Lung (tissue), 11 donors: ENCODE measurements at regions not wholly inside any gene's neighbourhood (a gene's known extent, or its start where the extent isn't known, plus 50 kb on each side); places are given as distances from the start of the nearest gene placed in this dataset.

ENCODE experiments used
- ATAC-seq: fragments of 200-7000 bp; cut with Tn5 transposase; one replicate; pipeline ENCODE4 v1.9.1; 2020; ENCODE audit warnings: moderate number of reproducible peaks; ENCODE audit not compliant: insufficient read depth, low FRiP score
- DNase-seq, 3 donors: peaks; one replicate each; pipeline ENCODE4 v3.0.0-alpha.2; 2013 to 2017
- H3K27ac ChIP-seq, 2 donors: one replicate each; pipeline ENCODE4 v1.5.1; 2013; ENCODE audit warnings: mild to moderate bottlenecking in 2 of 2, moderate library complexity in 2 of 2, control low read depth in 1 of 2, inconsistent platforms in 1 of 2, low read depth in 1 of 2, low read length in 1 of 2
- H3K27me3 ChIP-seq, 3 donors: one replicate each; pipeline ENCODE4 v1.5.1; 2013; ENCODE audit warnings: low read length in 2 of 3; ENCODE audit not compliant: control insufficient read depth in 3 of 3, insufficient read depth in 3 of 3
- H3K36me3 ChIP-seq, 4 donors: one replicate each; pipeline ENCODE4 v1.5.1; 2013; ENCODE audit warnings: low read length in 4 of 4, mild to moderate bottlenecking in 1 of 4, moderate library complexity in 1 of 4; ENCODE audit not compliant: control insufficient read depth in 4 of 4, insufficient read depth in 4 of 4
- H3K4me1 ChIP-seq, 5 donors: one replicate each; pipeline ENCODE4 v1.5.1; 2013; ENCODE audit warnings: low read length in 5 of 5, mild to moderate bottlenecking in 2 of 5, moderate library complexity in 1 of 5; ENCODE audit not compliant: control insufficient read depth in 5 of 5, insufficient read depth in 5 of 5
- H3K4me3 ChIP-seq: one replicate; pipeline ENCODE4 v1.5.1; 2013; ENCODE audit warnings: mild to moderate bottlenecking, control low read depth, moderate library complexity
- H3K9ac ChIP-seq, 2 donors: one replicate each; pipeline ENCODE4 v1.5.1; 2013; ENCODE audit warnings: low read length in 2 of 2, control low read depth in 1 of 2; ENCODE audit not compliant: insufficient read depth in 1 of 2
- H3K9me3 ChIP-seq, 4 donors: one replicate each; pipeline ENCODE4 v1.5.1; 2013; ENCODE audit warnings: low read length in 3 of 4, mild to moderate bottlenecking in 1 of 4, moderate library complexity in 1 of 4; ENCODE audit not compliant: control insufficient read depth in 4 of 4, insufficient read depth in 3 of 4
- WGBS, 2 donors: extraction: QIAGEN DNeasy Blood & Tissue Kit; methylation state at CpG; one replicate each; pipeline ENCODE4 v1.1.7; 2013; 5-methylcytosine and 5-hydroxymethylcytosine counted together
- TF ChIP-seq, protein P1 (sequence below): IDR thresholded peaks from 2 replicates; pipeline ENCODE4 v1.5.1; 2012; ENCODE audit warnings: mild to moderate bottlenecking; ENCODE audit errors: control extremely low read depth, extremely low read depth
- donor health status: control.
- donor health status: control.
- donor health status: Bipolar disorder and iron deficiency.
- donor health status: healthy.
- donor health status: DM: yes; HTN: yes; CAD: no.

DNA sequence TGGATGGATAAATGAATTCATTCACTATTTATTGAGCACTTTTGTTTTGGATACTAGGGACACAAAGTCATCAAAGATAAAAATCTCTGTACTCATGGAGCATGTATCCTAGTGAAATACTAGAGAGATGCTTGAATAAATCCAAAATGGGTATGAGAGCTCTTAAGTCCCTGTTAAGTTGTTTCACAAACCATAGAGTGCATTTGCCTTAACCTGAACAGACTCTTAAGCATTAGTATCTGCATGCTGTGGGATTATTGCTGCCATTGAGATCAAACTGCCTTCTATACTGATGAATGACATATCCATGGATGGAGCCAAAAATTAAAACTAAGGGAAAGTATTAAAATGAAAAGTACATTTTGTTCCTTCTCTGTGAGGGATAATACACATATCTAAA lies 206.5 kb upstream of the KRR1 start:
- H3K9me3 ChIP-seq = no peaks in the 10 kb centered on the region
- ATAC-seq (peak; percentile 63), DNase-seq (no peak)
- H3K4me1 ChIP-seq = peaks cover 0 to 25% (median 16%) of the 10 kb centered on the region in 5 donors
- H3K36me3 ChIP-seq = no peaks in the 10 kb centered on the region
- peaks cover 0 to 16% (median 0%) of the 10 kb centered on the region in 3 donors for H3K27me3 ChIP-seq
- no peak overlapping the region for H3K4me3 ChIP-seq
- H3K27ac ChIP-seq = no peak overlapping the region
- TF ChIP-seq, protein P1, sequence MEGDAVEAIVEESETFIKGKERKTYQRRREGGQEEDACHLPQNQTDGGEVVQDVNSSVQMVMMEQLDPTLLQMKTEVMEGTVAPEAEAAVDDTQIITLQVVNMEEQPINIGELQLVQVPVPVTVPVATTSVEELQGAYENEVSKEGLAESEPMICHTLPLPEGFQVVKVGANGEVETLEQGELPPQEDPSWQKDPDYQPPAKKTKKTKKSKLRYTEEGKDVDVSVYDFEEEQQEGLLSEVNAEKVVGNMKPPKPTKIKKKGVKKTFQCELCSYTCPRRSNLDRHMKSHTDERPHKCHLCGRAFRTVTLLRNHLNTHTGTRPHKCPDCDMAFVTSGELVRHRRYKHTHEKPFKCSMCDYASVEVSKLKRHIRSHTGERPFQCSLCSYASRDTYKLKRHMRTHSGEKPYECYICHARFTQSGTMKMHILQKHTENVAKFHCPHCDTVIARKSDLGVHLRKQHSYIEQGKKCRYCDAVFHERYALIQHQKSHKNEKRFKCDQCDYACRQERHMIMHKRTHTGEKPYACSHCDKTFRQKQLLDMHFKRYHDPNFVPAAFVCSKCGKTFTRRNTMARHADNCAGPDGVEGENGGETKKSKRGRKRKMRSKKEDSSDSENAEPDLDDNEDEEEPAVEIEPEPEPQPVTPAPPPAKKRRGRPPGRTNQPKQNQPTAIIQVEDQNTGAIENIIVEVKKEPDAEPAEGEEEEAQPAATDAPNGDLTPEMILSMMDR = no peak
- H3K9ac ChIP-seq = no peak overlapping the region

DNA sequence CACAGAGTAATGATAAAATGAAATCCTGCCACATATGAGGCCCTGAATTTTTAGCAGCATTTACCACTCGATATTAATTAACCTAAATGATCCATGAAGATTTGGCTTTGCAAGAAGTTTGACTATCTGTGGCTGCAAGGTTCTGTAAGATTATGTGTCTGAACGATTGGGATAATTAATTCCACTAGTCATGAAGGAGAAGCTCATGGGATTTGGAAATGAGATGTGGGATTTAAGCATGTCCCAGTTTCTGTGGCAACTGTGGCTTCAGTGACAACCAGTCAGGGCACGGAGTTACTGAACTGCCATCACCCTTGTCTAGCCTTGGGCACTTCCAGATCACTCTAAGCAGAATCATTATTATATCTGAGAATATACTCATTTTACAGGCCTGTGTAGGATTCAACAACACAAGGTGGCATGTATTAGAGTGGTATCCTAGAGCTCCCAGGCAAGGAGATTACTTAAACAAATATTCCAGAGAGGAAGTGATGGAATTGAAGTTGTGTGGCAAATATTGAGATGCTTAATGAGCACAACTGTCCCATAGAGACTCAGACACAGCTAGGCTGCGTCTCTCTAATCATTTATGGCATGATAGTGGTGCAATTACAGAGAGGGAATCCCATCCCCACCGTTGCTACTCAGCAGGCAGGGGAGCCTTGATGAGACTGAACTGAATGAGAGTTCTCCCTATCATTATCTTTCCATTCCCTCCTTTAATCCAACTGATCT lies 205.0 kb upstream of the KRR1 start:
- Histone ChIP-seq H3K4me1 (peaks cover 0 to 11% (median 8%) of the 10 kb centered on the region in 5 donors), H3K27me3 (peaks cover 0 to 16% (median 0%) of the 10 kb centered on the region in 3 donors), H3K9me3 (no peaks in the 10 kb centered on the region), H3K36me3 (no peaks in the 10 kb centered on the region), H3K4me3 (no peak overlapping the region), H3K9ac (no peak overlapping the region), H3K27ac (no peak overlapping the region)
- no peak for DNase-seq
- 81 to 88% methylated on average over 5 of the region's 5 CpGs for WGBS, 2 donors
- no peak for ATAC-seq
- TF ChIP-seq, protein P1 = no peak

DNA sequence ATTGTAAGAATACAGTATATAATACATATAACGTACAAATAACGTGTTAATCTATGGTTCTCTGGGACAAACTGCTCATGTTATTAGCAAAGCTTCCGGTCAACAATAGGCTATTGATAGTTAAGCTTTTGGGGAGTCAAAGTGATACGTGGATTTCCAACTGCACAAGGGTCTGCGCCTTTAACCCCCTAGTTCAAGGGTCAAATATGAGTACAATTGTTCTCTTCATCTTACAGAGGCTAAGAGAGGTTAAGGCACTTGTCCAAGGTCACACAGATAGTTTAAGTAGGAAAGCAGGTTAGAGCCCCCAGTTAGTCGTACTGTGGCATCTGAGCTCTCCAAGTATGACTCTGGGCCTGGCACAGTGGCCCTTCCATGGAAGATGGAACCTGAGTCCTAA lies 204.3 kb upstream of the KRR1 start:
- H3K27ac ChIP-seq = no peak overlapping the region
- DNase-seq (no peak), ATAC-seq (no peak)
- H3K4me3 ChIP-seq = no peak overlapping the region
- TF ChIP-seq, protein P1 = no peak
- H3K9me3 ChIP-seq = no peaks in the 10 kb centered on the region
- 91 to 93% methylated on average over 6 of the region's 6 CpGs for WGBS, 2 donors
- H3K9ac ChIP-seq = no peak overlapping the region
- H3K27me3 ChIP-seq = peaks cover 0 to 16% (median 0%) of the 10 kb centered on the region in 3 donors
- no peaks in the 10 kb centered on the region for H3K36me3 ChIP-seq
- peaks cover 0 to 3% (median under 1%) of the 10 kb centered on the region in 5 donors for H3K4me1 ChIP-seq

- Histone ChIP-seq H3K4me1 (peaks cover 0 to 2% (median 0%) of the 10 kb centered on the region in 5 donors), H3K4me3 (no peak overlapping the region), H3K36me3 (no peaks in the 10 kb centered on the region), H3K27me3 (peaks cover 0 to 16% (median 0%) of the 10 kb centered on the region in 3 donors), H3K9ac (no peak overlapping the region), H3K9me3 (no peaks in the 10 kb centered on the region), H3K27ac (no peak overlapping the region)
- no peak for ATAC-seq
- WGBS, 2 donors = 81 to 90% methylated on average over 4 of the region's 4 CpGs
- TF ChIP-seq, protein P1 = no peak
- DNase-seq = no peak
Observed at GRCh38 chr12:75715323-75715644, 203.9 kb upstream of the KRR1 start.
